Muscle of leg (tissue), 3 donors: ENCODE measurements at regions not wholly inside any gene's neighbourhood (a gene's known extent, or its start where the extent isn't known, plus 50 kb on each side); places are given as distances from the start of the nearest gene placed in this dataset.
A peak's percentile ranks its signal among the peaks of the same experiment; 100 is the strongest.

Source experiments
- DNase-seq: peaks from one replicate; pipeline ENCODE4 v3.0.0; 2013
- H3K27ac ChIP-seq: one replicate; pipeline ENCODE4 v1.5.1; 2013; ENCODE audit warnings: mild to moderate bottlenecking, low read length, control low read depth
- H3K27me3 ChIP-seq: one replicate; pipeline ENCODE4 v1.6.1; 2013; ENCODE audit warnings: low read length; ENCODE audit not compliant: control insufficient read depth, insufficient read depth
- H3K36me3 ChIP-seq: one replicate; pipeline ENCODE4 v1.6.1; 2013; ENCODE audit warnings: low read length; ENCODE audit not compliant: control insufficient read depth, insufficient read depth
- H3K4me1 ChIP-seq: one replicate; pipeline ENCODE4 v1.6.1; 2013; ENCODE audit warnings: low read length; ENCODE audit not compliant: control insufficient read depth, insufficient read depth
- H3K4me3 ChIP-seq: one replicate; pipeline ENCODE4 v1.5.1; 2013; ENCODE audit warnings: low read length, control low read depth
- H3K9me3 ChIP-seq: replicated peaks from 2 replicates; pipeline ENCODE4 v1.6.1; 2013; ENCODE audit warnings: low read depth, low read length; ENCODE audit not compliant: control insufficient read depth
- WGBS: methylation state at CpG from one replicate; pipeline ENCODE4 v1.1.5; 2013; ENCODE audit warnings: missing lambda C conversion rate; ENCODE audit not compliant: insufficient coverage; 5-methylcytosine and 5-hydroxymethylcytosine counted together

GRCh38 chr5:58197875-58198274 is 262.0 kb downstream of the PLK2 start:
- DNase-seq = no peak
- Histone ChIP-seq H3K4me1 (no peaks in the 10 kb centered on the region), H3K27ac (no peak overlapping the region), H3K9me3 (peaks cover 9% of the 10 kb centered on the region), H3K4me3 (no peak overlapping the region), H3K27me3 (no peaks in the 10 kb centered on the region), H3K36me3 (no peaks in the 10 kb centered on the region)

- no peak for DNase-seq
- WGBS = no CpG with 5 or more reads among the region's 1 CpG
- Histone ChIP-seq H3K36me3 (no peaks in the 10 kb centered on the region), H3K27ac (no peak overlapping the region), H3K9me3 (peaks cover 5% of the 10 kb centered on the region), H3K4me3 (no peak overlapping the region), H3K27me3 (no peaks in the 10 kb centered on the region), H3K4me1 (no peaks in the 10 kb centered on the region)
These were observed 268.4 kb downstream of the PLK2 start for GRCh38 chr5:58191443-58191842.

DNA sequence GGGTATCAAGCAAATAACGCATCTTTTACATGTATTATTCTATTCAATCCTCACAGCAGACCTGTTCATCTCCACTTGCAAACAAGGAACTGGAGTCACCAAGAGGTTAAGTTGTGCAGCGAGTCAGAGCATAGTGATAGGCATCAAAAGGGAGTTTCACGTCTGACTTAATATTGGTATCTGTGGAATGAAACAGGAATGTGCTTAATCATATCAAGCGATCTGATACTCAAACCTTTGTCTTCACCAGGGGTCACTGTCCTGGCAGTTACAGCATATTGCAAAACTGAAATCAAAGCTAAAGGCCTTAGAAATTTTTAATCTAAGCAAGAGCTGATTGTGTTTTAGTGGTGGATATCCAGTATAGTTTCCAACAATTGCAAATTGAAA is 271.6 kb downstream of the PLK2 start:
- Histone ChIP-seq H3K4me3 (no peak overlapping the region), H3K27me3 (no peaks in the 10 kb centered on the region), H3K36me3 (no peaks in the 10 kb centered on the region), H3K9me3 (no peaks in the 10 kb centered on the region), H3K27ac (no peak overlapping the region), H3K4me1 (no peaks in the 10 kb centered on the region)
- no CpG with 5 or more reads among the region's 4 CpGs for WGBS
- DNase-seq = no peak

DNA sequence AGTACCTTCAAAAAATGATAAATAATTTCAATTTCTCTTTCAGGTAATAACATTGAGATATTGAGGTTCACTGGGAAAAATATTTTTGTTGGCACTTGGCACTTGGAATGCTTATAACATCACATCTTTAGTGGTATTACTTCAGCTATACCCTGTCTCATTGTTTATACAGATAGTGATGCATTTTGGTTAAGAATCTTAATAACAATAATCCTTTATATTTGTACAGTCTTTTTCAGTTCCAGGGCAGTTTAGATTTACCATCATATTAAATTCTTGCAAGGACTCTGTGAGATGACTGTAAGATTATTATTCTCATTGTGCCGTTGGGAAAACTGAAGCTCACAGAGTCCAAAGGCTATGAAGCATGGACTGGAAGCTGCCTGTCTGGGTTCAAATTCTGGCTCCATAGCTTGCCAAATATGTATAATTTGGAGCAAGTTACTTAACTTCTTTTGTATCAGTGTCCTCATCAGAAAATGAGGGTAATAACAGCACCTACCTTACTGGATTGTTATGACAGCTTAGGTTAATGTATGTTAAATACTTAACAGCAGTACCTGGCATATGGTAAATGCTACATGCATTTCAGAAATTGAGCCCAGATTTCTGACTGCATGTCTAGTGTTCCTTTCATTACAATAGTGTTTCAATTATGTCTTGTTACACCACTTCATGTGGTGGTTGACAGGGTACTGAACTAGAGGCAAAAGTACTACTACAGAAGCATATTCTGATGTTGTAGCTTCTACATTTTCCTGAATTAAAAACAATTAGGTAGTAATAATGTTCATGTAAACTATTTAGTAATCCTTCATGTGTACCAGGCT is 272.2 kb downstream of the PLK2 start:
- no peaks in the 10 kb centered on the region for H3K9me3 ChIP-seq
- no peak overlapping the region for H3K4me3 ChIP-seq
- H3K4me1 ChIP-seq = peaks cover 2% of the 10 kb centered on the region
- no peak overlapping the region for H3K27ac ChIP-seq
- no peak for DNase-seq
- no CpG with 5 or more reads among the region's 1 CpG for WGBS
- no peaks in the 10 kb centered on the region for H3K27me3 ChIP-seq
- no peaks in the 10 kb centered on the region for H3K36me3 ChIP-seq

DNA sequence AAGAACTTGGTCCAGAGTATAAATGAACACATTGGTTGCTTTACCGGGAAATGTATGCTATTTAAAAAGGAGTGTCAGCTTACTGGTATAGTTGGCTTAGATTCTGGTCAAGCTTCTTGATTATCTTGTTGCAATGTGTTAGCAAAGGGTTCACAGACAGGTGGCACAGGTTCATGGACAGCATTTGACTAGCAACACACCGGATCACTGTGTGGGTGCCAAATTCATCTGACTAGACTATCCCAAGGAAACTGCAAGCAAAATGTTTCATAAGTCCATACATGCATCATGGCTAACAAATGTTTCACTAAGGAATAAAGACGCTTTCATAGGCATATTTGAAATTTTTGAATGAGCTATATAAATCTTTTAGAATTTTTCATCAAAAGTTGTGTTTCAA is 274.1 kb downstream of the PLK2 start:
- Histone ChIP-seq H3K27me3 (no peaks in the 10 kb centered on the region), H3K4me3 (no peak overlapping the region), H3K9me3 (no peaks in the 10 kb centered on the region), H3K4me1 (peaks cover 2% of the 10 kb centered on the region), H3K36me3 (no peaks in the 10 kb centered on the region), H3K27ac (no peak overlapping the region)
- WGBS = no CpG with 5 or more reads among the region's 3 CpGs
- DNase-seq = no peak

DNA sequence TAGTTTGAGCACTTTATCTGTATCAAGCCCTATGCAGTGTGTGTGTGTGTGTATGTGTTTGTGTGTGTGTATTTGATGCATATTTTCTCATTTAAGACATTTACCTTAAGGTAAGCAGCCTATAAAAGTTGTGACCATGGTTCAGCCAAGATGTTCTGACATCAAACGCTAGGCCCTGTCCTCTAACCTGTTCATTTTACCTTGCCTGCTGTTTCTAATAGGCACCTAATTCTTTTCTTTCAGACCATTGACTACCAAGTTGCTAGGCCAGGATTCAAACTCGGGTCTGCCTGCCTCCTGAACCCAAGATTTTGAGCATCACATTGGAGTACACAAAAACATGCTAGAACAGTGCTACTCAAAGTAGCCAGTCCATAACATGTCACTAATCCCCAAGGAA is 274.5 kb downstream of the PLK2 start:
- Histone ChIP-seq H3K4me1 (peaks cover 2% of the 10 kb centered on the region), H3K36me3 (no peaks in the 10 kb centered on the region), H3K4me3 (no peak overlapping the region), H3K9me3 (no peaks in the 10 kb centered on the region), H3K27me3 (no peaks in the 10 kb centered on the region), H3K27ac (no peak overlapping the region)
- 92% methylated on average over 1 of the region's 2 CpGs for WGBS
- DNase-seq = no peak

DNA sequence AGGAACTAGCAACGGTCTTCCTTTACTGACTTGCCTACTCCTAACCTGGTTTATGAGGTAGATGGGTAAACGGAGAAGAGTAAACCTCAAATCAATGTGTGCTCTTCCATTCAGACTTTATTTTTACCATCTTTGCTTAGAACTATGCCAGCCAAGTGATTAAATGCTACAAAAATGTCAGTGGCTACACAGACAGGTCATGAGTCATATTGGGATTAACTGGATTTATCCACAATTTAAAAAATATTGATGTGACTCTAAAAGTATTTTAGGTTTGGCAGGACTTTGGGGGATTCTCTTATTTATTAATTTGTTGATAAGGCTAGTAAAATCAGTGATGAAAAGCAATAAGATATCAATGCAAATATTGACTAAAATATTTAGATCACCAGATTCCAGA is 275.0 kb downstream of the PLK2 start:
- no peaks in the 10 kb centered on the region for H3K36me3 ChIP-seq
- WGBS = no CpG with 5 or more reads among the region's 2 CpGs
- H3K27ac ChIP-seq = no peak overlapping the region
- no peak for DNase-seq
- peaks cover 2% of the 10 kb centered on the region for H3K4me1 ChIP-seq
- no peak overlapping the region for H3K4me3 ChIP-seq
- H3K9me3 ChIP-seq = no peaks in the 10 kb centered on the region
- no peaks in the 10 kb centered on the region for H3K27me3 ChIP-seq

DNA sequence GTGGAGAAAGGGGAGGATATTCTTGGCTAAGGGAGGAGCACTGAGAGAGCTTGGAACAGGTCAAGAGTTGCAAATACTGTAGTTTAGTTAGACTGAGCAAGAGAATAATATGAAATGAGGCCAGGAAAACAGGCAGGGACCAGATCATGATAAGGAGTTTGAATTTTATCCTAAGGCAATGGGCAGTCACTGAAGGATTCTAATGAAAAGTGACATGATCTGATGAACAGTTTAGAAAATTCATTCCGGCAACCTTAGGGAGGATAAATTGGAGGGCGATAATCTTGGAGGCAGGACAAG is 276.1 kb downstream of the PLK2 start:
- Histone ChIP-seq H3K27ac (no peak overlapping the region), H3K27me3 (no peaks in the 10 kb centered on the region), H3K4me3 (no peak overlapping the region), H3K4me1 (peaks cover 2% of the 10 kb centered on the region), H3K9me3 (no peaks in the 10 kb centered on the region), H3K36me3 (no peaks in the 10 kb centered on the region)
- 100% methylated on average over 2 of the region's 2 CpGs for WGBS
- DNase-seq = no peak

DNA sequence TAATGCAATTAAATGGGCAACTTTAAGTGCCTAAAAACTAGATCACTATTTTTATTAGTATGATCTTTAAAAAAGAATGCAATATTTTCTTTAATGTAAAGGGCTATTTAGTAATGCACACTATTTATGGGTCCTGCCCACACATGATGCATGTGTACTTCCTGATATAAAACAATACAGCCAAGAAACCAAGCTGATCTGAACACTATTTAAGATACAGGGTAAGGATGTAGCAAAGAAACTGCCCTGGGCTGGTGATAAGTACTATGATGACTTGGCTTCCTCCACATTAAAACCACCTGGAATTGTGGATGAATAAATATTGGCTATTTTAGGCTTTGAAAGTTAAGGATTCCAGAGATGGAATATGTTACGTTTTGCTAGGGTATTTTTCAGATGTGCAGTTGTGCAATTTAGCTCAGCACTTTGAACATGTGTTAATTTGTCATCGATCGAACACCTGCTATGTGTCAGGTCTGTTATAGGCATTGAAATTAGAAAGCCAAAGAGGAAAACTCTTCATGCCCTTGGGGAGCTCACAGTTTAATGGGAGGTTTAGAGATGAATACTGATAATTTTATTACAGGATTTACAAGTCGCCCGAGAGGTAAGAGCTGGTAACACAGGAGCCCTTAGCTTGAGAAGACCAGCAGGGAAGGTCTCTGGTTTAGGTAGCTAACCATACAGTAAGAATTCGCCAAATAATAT is 276.7 kb downstream of the PLK2 start:
- H3K4me1 ChIP-seq = peaks cover 2% of the 10 kb centered on the region
- H3K4me3 ChIP-seq = no peak overlapping the region
- H3K27me3 ChIP-seq = no peaks in the 10 kb centered on the region
- H3K9me3 ChIP-seq = no peaks in the 10 kb centered on the region
- peak overlapping the region; percentile 37 for H3K27ac ChIP-seq
- 71% methylated on average over 4 of the region's 6 CpGs for WGBS
- DNase-seq = no peak
- no peaks in the 10 kb centered on the region for H3K36me3 ChIP-seq

GRCh38 chr5:58182287-58182841 is 277.5 kb downstream of the PLK2 start:
- H3K36me3 ChIP-seq = no peaks in the 10 kb centered on the region
- H3K4me3 ChIP-seq = no peak overlapping the region
- WGBS = 60% methylated on average over 1 of the region's 3 CpGs

More at GRCh38 chr5:58182287-58182841, 277.5 kb downstream of the PLK2 start:
- Histone ChIP-seq H3K27ac (no peak overlapping the region), H3K4me1 (peaks cover 2% of the 10 kb centered on the region), H3K27me3 (no peaks in the 10 kb centered on the region), H3K9me3 (no peaks in the 10 kb centered on the region)
- DNase-seq = no peak
